ENCODE measurements at regions not wholly inside any gene's neighbourhood (a gene's known extent, or its start where the extent isn't known, plus 50 kb on each side); places are given as distances from the start of the nearest gene placed in this dataset.

DNA sequence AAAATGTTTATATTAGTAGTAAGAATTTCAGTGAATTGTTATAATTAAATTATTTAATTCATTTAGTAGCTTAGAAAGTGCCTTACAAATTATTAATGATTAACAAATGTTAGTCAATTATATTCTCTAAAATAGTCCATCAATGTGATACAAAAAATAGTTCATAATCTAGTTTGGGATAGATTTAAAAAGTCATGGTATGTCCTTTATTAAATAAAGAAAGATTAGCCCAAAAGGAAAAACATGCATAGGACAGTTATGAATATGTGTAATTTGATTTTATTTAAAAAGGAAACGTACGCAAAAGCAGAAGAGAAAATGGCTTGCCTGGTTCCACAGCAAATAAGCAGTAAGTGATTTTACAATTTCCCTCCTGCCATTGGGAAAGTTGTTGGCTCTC is 768.5 kb downstream of the TRIB2 start:
- ChIA-PET CTCF (no interaction called here), POLR2A (no interaction called here)
- H3K9me3 Mint-ChIP-seq, result no peaks in the 10 kb centered on the region
- DNase-seq (ENCODE audit: low spot score) (no peak), ATAC-seq (no peak)
- no peak overlapping the region for H3K27ac Mint-ChIP-seq
- TF ChIP-seq, protein P1, sequence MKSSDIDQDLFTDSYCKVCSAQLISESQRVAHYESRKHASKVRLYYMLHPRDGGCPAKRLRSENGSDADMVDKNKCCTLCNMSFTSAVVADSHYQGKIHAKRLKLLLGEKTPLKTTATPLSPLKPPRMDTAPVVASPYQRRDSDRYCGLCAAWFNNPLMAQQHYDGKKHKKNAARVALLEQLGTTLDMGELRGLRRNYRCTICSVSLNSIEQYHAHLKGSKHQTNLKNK (CRISPR knock-in tag; IDR thresholded peaks at IDR 0.05), result no peak
- no peak for TF ChIP-seq ZNF232 (CRISPR knock-in tag; IDR thresholded peaks at IDR 0.05)
- TF ChIP-seq GABPB1 (CRISPR knock-in tag; IDR thresholded peaks at IDR 0.05), result no peak
- TF ChIP-seq ESRRA (CRISPR knock-in tag; IDR thresholded peaks at IDR 0.05; ENCODE audit: borderline replicate concordance), result no peak
- no peak for TF ChIP-seq ZNF138 (CRISPR knock-in tag; conservative IDR thresholded peaks at IDR 0.05)
- TF ChIP-seq EMX1 (CRISPR knock-in tag; IDR thresholded peaks at IDR 0.05), result no peak
- TF ChIP-seq, protein P2, sequence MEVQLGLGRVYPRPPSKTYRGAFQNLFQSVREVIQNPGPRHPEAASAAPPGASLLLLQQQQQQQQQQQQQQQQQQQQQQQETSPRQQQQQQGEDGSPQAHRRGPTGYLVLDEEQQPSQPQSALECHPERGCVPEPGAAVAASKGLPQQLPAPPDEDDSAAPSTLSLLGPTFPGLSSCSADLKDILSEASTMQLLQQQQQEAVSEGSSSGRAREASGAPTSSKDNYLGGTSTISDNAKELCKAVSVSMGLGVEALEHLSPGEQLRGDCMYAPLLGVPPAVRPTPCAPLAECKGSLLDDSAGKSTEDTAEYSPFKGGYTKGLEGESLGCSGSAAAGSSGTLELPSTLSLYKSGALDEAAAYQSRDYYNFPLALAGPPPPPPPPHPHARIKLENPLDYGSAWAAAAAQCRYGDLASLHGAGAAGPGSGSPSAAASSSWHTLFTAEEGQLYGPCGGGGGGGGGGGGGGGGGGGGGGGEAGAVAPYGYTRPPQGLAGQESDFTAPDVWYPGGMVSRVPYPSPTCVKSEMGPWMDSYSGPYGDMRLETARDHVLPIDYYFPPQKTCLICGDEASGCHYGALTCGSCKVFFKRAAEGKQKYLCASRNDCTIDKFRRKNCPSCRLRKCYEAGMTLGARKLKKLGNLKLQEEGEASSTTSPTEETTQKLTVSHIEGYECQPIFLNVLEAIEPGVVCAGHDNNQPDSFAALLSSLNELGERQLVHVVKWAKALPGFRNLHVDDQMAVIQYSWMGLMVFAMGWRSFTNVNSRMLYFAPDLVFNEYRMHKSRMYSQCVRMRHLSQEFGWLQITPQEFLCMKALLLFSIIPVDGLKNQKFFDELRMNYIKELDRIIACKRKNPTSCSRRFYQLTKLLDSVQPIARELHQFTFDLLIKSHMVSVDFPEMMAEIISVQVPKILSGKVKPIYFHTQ (CRISPR knock-in tag; IDR thresholded peaks at IDR 0.05), result no peak
- TF ChIP-seq, protein P3, sequence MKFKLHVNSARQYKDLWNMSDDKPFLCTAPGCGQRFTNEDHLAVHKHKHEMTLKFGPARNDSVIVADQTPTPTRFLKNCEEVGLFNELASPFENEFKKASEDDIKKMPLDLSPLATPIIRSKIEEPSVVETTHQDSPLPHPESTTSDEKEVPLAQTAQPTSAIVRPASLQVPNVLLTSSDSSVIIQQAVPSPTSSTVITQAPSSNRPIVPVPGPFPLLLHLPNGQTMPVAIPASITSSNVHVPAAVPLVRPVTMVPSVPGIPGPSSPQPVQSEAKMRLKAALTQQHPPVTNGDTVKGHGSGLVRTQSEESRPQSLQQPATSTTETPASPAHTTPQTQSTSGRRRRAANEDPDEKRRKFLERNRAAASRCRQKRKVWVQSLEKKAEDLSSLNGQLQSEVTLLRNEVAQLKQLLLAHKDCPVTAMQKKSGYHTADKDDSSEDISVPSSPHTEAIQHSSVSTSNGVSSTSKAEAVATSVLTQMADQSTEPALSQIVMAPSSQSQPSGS (CRISPR knock-in tag; IDR thresholded peaks at IDR 0.05; ENCODE audit: borderline replicate concordance, low read depth), result no peak
- TF ChIP-seq, protein P4, sequence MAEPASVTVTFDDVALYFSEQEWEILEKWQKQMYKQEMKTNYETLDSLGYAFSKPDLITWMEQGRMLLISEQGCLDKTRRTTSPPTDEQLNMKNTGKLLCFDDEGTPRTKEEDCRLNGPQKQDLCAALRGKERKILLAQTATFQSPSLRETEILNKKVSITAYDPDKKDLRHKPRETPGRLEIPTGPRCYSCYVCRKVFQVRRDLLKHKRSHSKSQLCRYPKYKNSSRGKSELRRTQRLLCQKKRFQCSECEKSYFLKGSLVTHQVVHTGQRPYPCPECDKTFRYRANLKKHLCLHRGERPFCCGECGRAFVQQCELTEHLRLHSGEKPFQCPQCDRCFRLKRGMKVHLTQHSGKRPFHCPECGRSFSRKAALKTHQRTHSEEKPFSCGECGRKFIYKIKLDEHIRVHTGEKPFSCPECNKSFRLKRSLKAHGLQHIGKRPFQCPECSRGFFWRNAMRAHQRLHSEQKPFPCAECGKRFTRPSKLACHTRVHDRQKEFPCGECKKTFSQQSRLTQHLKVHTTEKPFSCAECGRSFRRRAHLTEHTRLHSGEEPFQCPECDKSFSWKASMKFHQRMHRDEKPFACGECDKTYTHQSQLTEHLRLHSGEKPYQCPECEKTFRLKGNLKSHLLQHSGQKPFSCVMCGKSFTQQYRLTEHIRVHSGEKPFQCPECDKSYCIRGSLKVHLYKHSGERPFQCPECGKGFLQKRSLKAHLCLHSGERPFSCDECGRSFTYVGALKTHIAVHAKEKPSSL (CRISPR knock-in tag; conservative IDR thresholded peaks at IDR 0.05), result no peak
- H3K4me1 Mint-ChIP-seq, result no peaks in the 10 kb centered on the region
- no peaks in the 10 kb centered on the region for H3K27me3 Mint-ChIP-seq (ENCODE audit: low read depth)
- H3K4me3 Mint-ChIP-seq, result no peak overlapping the region
- no peaks in the 10 kb centered on the region for H3K36me3 Mint-ChIP-seq

DNA sequence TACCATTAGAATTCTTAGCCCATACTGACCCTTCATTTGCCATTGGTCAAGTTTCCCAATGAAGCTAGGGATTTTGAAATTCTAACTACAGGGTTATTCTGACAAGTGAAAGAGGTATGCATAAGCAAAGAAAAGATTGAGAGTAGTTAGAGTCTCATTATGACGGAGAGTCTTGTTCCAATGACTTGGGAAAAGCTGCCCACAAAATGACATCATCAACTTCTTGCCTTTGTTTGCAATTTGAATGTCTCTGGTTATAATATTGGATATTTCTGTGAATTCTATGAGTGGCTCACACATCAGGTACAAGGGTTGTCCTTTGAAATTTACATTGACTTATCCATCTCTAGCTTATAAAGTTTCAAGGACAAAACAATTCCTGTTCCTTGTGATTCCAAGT is 772.2 kb downstream of the TRIB2 start:
- CTCF ChIA-PET, result no interaction called here
- H3K9me3 Mint-ChIP-seq, result no peaks in the 10 kb centered on the region
- no peak overlapping the region for H3K27ac Mint-ChIP-seq
- DNase-seq (ENCODE audit: low spot score) (no peak), ATAC-seq (no peak)
- POLR2A ChIA-PET, result no interaction called here
- H3K36me3 Mint-ChIP-seq, result no peaks in the 10 kb centered on the region
- no peak overlapping the region for H3K4me3 Mint-ChIP-seq
- TF ChIP-seq, protein P5, sequence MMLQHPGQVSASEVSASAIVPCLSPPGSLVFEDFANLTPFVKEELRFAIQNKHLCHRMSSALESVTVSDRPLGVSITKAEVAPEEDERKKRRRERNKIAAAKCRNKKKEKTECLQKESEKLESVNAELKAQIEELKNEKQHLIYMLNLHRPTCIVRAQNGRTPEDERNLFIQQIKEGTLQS (CRISPR knock-in tag; conservative IDR thresholded peaks at IDR 0.05), result no peak
- no peaks in the 10 kb centered on the region for H3K4me1 Mint-ChIP-seq
- no peaks in the 10 kb centered on the region for H3K27me3 Mint-ChIP-seq (ENCODE audit: low read depth)

DNA sequence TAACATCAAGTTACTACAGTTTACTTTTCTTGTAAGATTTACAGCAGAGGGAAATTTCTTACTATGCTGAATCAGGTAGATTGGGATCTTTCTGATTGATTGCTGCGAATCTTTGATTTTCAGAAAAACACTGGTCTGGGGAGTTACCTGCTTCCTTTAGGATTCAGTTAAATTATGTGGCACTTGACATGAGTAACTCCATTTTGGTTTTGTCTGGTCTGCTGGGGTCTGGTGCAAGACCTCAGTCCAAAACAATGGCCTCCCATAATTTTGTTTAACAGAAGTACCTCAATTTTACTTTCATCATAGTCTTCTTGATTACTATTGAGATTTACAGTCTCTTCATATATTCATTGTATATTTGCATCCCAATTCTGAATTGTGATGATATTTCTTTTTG is 775.5 kb downstream of the TRIB2 start:
- ChIA-PET POLR2A (no interaction called here), CTCF (no interaction called here)
- no peak for ATAC-seq
- DNase-seq (ENCODE audit: low spot score), result no peak
- Mint-ChIP-seq H3K36me3 (no peaks in the 10 kb centered on the region), H3K4me1 (no peaks in the 10 kb centered on the region), H3K4me3 (no peak overlapping the region), H3K27ac (no peak overlapping the region), H3K27me3 (ENCODE audit: low read depth) (no peaks in the 10 kb centered on the region), H3K9me3 (no peaks in the 10 kb centered on the region)
- TF ChIP-seq ZNF219 (CRISPR knock-in tag; IDR thresholded peaks at IDR 0.05; ENCODE audit: borderline replicate concordance) (no peak), SOX15 (CRISPR knock-in tag; IDR thresholded peaks at IDR 0.05) (no peak), GABPB1 (CRISPR knock-in tag; IDR thresholded peaks at IDR 0.05) (no peak), HMGA2 (CRISPR knock-in tag; IDR thresholded peaks at IDR 0.05) (no peak), GTF2I (CRISPR knock-in tag; conservative IDR thresholded peaks at IDR 0.05) (no peak)
- TF ChIP-seq, protein P6, sequence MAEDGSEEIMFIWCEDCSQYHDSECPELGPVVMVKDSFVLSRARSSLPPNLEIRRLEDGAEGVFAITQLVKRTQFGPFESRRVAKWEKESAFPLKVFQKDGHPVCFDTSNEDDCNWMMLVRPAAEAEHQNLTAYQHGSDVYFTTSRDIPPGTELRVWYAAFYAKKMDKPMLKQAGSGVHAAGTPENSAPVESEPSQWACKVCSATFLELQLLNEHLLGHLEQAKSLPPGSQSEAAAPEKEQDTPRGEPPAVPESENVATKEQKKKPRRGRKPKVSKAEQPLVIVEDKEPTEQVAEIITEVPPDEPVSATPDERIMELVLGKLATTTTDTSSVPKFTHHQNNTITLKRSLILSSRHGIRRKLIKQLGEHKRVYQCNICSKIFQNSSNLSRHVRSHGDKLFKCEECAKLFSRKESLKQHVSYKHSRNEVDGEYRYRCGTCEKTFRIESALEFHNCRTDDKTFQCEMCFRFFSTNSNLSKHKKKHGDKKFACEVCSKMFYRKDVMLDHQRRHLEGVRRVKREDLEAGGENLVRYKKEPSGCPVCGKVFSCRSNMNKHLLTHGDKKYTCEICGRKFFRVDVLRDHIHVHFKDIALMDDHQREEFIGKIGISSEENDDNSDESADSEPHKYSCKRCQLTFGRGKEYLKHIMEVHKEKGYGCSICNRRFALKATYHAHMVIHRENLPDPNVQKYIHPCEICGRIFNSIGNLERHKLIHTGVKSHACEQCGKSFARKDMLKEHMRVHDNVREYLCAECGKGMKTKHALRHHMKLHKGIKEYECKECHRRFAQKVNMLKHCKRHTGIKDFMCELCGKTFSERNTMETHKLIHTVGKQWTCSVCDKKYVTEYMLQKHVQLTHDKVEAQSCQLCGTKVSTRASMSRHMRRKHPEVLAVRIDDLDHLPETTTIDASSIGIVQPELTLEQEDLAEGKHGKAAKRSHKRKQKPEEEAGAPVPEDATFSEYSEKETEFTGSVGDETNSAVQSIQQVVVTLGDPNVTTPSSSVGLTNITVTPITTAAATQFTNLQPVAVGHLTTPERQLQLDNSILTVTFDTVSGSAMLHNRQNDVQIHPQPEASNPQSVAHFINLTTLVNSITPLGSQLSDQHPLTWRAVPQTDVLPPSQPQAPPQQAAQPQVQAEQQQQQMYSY (CRISPR knock-in tag; IDR thresholded peaks at IDR 0.05), result no peak
- TF ChIP-seq, protein P1 (CRISPR knock-in tag; IDR thresholded peaks at IDR 0.05), result no peak
- TF ChIP-seq, protein P7, sequence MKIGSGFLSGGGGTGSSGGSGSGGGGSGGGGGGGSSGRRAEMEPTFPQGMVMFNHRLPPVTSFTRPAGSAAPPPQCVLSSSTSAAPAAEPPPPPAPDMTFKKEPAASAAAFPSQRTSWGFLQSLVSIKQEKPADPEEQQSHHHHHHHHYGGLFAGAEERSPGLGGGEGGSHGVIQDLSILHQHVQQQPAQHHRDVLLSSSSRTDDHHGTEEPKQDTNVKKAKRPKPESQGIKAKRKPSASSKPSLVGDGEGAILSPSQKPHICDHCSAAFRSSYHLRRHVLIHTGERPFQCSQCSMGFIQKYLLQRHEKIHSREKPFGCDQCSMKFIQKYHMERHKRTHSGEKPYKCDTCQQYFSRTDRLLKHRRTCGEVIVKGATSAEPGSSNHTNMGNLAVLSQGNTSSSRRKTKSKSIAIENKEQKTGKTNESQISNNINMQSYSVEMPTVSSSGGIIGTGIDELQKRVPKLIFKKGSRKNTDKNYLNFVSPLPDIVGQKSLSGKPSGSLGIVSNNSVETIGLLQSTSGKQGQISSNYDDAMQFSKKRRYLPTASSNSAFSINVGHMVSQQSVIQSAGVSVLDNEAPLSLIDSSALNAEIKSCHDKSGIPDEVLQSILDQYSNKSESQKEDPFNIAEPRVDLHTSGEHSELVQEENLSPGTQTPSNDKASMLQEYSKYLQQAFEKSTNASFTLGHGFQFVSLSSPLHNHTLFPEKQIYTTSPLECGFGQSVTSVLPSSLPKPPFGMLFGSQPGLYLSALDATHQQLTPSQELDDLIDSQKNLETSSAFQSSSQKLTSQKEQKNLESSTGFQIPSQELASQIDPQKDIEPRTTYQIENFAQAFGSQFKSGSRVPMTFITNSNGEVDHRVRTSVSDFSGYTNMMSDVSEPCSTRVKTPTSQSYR (CRISPR knock-in tag; IDR thresholded peaks at IDR 0.05), result no peak

Data from WTC11 (cell line).